ENCODE measurements at regions not wholly inside any gene's neighbourhood (a gene's known extent, or its start where the extent isn't known, plus 50 kb on each side); places are given as distances from the start of the nearest gene placed in this dataset.

- no peak for TF ChIP-seq CTCF (IDR thresholded peaks at IDR 0.05; ENCODE audit: low read length)
- TF ChIP-seq EZH2 (IDR thresholded peaks at IDR 0.05; ENCODE audit: borderline replicate concordance, low read length), result no peak
Observed at GRCh38 chr18:60448487-60449267, 76.1 kb upstream of the MC4R start.

All from OCI-LY1 (cell line).